ENCODE measurements at regions not wholly inside any gene's neighbourhood (a gene's known extent, or its start where the extent isn't known, plus 50 kb on each side); places are given as distances from the start of the nearest gene placed in this dataset.

DNA sequence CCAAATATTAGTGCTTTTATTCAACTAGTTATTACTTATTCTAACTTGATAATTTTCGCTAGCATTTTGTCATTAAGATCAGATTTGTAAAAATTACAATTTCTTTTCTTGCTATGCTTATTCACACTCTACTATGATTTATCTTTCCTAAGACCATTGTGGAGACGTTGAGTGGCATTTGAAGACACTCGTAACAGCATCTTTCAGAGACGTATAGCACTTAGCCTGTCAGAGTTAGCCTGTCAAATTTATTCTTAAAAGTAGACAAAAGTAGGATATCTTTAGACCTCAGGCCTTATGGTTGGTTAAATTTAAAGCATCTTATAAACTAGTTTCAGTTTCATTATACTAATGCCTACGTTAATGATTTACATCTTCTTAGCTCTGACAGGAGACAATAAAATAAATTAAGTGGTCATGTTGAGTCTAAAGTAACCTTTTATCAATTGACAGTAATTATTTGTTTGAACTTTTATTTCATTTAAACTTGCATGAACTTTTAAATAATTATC, 1410.1 kb downstream of the MRPL39 start:
- no peaks in the 10 kb centered on the region for H4K20me1 ChIP-seq (ENCODE audit: insufficient read depth, low read length)
- H3K4me1 ChIP-seq (ENCODE audit: control insufficient read depth, insufficient read depth, low read length): no peaks in the 10 kb centered on the region
- POLR2A ChIA-PET (ENCODE audit: unreplicated experiment): no interaction called here
- no peak overlapping the region for H2AFZ ChIP-seq (replicated peaks; ENCODE audit: low read length, poor library complexity)
- no peak overlapping the region for H2BK5ac ChIP-seq (ENCODE audit: low read depth, low read length, poor library complexity, severe bottlenecking)
- no peaks in the 10 kb centered on the region for H3K9me1 ChIP-seq (ENCODE audit: insufficient read depth, low read length)
- no peak overlapping the region for H2BK15ac ChIP-seq (ENCODE audit: low read depth, low read length)
- H3K27ac ChIP-seq (ENCODE audit: insufficient read depth, low read length): no peak overlapping the region
- H3K4me3 ChIP-seq (ENCODE audit: insufficient read depth, low read depth, low read length): no peak overlapping the region
- H3K18ac ChIP-seq (ENCODE audit: low read depth, low read length): no peak overlapping the region
- no peak overlapping the region for H2AK9ac ChIP-seq (replicated peaks; ENCODE audit: low read depth, low read length, poor library complexity)
- CTCF ChIA-PET: no interaction called here
- H3K9me3 ChIP-seq (ENCODE audit: control insufficient read depth, insufficient read depth, low read length): peaks cover 1% of the 10 kb centered on the region; the same call in 1 of the 2 replicates
- H4K5ac ChIP-seq (ENCODE audit: low read depth, low read length): no peak overlapping the region
- no peak overlapping the region for H4K8ac ChIP-seq (ENCODE audit: low read depth in 2 of 2, low read length in 2 of 2)
- no peak overlapping the region for H2BK20ac ChIP-seq (ENCODE audit: low read depth, low read length)
- H2BK120ac ChIP-seq (ENCODE audit: low read depth, low read length): no peak overlapping the region
- H3K79me1 ChIP-seq (ENCODE audit: low read depth in 1 of 2, low read length in 2 of 2): no peaks in the 10 kb centered on the region
- dilution Hi-C loops (cut with HindIII; ENCODE audit: low sequenced_read_pairs, unreplicated experiment) (no loop called here), in situ Hi-C loops (cut with MboI; ENCODE audit: low sequenced_read_pairs) (no loop called here), intact Hi-C loops (cut with micrococcal nuclease) (no loop called here)
- H2AK5ac ChIP-seq (ENCODE audit: low read depth, low read length): no peak overlapping the region
- no peaks in the 10 kb centered on the region for H3K36me3 ChIP-seq (ENCODE audit: control insufficient read depth, insufficient read depth, low read length)
- no CpG with 5 or more reads among the region's 5 CpGs for WGBS, 2 experiments (ENCODE audit: extremely low coverage in 2 of 2, insufficient read length in 1 of 2)
- H3K27me3 ChIP-seq (ENCODE audit: control insufficient read depth, insufficient read depth, low read length): no peaks in the 10 kb centered on the region
- no peak overlapping the region for H3K9ac ChIP-seq (ENCODE audit: low read depth, low read length)
- ATAC-seq (ENCODE audit: low read depth) (no peak), DNase-seq (no peak)
- TF ChIP-seq, protein P1, sequence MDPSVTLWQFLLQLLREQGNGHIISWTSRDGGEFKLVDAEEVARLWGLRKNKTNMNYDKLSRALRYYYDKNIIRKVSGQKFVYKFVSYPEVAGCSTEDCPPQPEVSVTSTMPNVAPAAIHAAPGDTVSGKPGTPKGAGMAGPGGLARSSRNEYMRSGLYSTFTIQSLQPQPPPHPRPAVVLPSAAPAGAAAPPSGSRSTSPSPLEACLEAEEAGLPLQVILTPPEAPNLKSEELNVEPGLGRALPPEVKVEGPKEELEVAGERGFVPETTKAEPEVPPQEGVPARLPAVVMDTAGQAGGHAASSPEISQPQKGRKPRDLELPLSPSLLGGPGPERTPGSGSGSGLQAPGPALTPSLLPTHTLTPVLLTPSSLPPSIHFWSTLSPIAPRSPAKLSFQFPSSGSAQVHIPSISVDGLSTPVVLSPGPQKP (IDR thresholded peaks at IDR 0.05; ENCODE audit: borderline replicate concordance, low read depth, low read length): no peak
- TF ChIP-seq RAD21 (IDR thresholded peaks at IDR 0.05; ENCODE audit: low read length) (no peak), SMC3 (IDR thresholded peaks at IDR 0.05; ENCODE audit: low read depth, low read length) (no peak), RFX5 (IDR thresholded peaks at IDR 0.05; ENCODE audit: low read depth, low read length) (no peak), CEBPB (IDR thresholded peaks at IDR 0.05; ENCODE audit: low read depth, low read length) (no peak), NFE2L2 (IDR thresholded peaks at IDR 0.05; ENCODE audit: low read depth, low read length) (no peak), FOS (IDR thresholded peaks at IDR 0.05; ENCODE audit: low read depth, low read length) (no peak), CHD1 (IDR thresholded peaks at IDR 0.05; ENCODE audit: low read depth, low read length) (no peak), POLR2A (IDR thresholded peaks at IDR 0.05; ENCODE audit: low read depth, low read length) (no peak), MAZ (IDR thresholded peaks at IDR 0.05; ENCODE audit: borderline replicate concordance, low read depth, low read length) (no peak)
- TF ChIP-seq, protein P2, sequence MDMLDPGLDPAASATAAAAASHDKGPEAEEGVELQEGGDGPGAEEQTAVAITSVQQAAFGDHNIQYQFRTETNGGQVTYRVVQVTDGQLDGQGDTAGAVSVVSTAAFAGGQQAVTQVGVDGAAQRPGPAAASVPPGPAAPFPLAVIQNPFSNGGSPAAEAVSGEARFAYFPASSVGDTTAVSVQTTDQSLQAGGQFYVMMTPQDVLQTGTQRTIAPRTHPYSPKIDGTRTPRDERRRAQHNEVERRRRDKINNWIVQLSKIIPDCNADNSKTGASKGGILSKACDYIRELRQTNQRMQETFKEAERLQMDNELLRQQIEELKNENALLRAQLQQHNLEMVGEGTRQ (IDR thresholded peaks at IDR 0.05; ENCODE audit: low read depth, low read length): no peak
- TF ChIP-seq, protein P3, sequence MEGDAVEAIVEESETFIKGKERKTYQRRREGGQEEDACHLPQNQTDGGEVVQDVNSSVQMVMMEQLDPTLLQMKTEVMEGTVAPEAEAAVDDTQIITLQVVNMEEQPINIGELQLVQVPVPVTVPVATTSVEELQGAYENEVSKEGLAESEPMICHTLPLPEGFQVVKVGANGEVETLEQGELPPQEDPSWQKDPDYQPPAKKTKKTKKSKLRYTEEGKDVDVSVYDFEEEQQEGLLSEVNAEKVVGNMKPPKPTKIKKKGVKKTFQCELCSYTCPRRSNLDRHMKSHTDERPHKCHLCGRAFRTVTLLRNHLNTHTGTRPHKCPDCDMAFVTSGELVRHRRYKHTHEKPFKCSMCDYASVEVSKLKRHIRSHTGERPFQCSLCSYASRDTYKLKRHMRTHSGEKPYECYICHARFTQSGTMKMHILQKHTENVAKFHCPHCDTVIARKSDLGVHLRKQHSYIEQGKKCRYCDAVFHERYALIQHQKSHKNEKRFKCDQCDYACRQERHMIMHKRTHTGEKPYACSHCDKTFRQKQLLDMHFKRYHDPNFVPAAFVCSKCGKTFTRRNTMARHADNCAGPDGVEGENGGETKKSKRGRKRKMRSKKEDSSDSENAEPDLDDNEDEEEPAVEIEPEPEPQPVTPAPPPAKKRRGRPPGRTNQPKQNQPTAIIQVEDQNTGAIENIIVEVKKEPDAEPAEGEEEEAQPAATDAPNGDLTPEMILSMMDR (conservative IDR thresholded peaks at IDR 0.05; ENCODE audit: low read depth, low read length): no peak
- no peak overlapping the region for H3K23ac ChIP-seq (ENCODE audit: low read depth, low read length)
- no TSS peak for BruUV-seq (replicated peaks)
- no peak overlapping the region for H3K56ac ChIP-seq (ENCODE audit: extremely low read depth, insufficient read depth, low read length)
- no peak overlapping the region for H3K4ac ChIP-seq (ENCODE audit: low read depth, low read length)
- H3K4me2 ChIP-seq (ENCODE audit: low read depth, low read length): no peak overlapping the region
- no peak overlapping the region for H3K14ac ChIP-seq (replicated peaks; ENCODE audit: low read depth, low read length)
- H4K91ac ChIP-seq (ENCODE audit: insufficient read depth, low read depth, low read length): no peak overlapping the region

All from IMR-90 (cell line).